HL-60 (cell line): ENCODE measurements at regions not wholly inside any gene's neighbourhood (a gene's known extent, or its start where the extent isn't known, plus 50 kb on each side); places are given as distances from the start of the nearest gene placed in this dataset.

Experiments
- DNase-seq, 2 experiments: peaks; one replicate each; pipeline ENCODE4 v3.0.0-alpha.2; 2010 to 2020; ENCODE audit warnings: low read depth in 1 of 2, low spot score in 1 of 2
- H3K27ac ChIP-seq: fragments of 250-450 bp; sonication (Bioruptor Pico); replicated peaks from 2 replicates; pipeline ENCODE4 v1.5.1; 2020; ENCODE audit warnings: mild to moderate bottlenecking, moderate library complexity
- H3K27me3 ChIP-seq: fragments of 250-450 bp; sonication (Bioruptor Pico); 2 replicates; pipeline ENCODE4 v1.5.1; 2021; ENCODE audit warnings: mild to moderate bottlenecking, moderate library complexity; ENCODE audit not compliant: insufficient read depth, poor library complexity, severe bottlenecking
- H3K4me3 ChIP-seq: replicated peaks from 2 replicates; pipeline ENCODE4 v1.5.1; 2011; ENCODE audit warnings: mild to moderate bottlenecking, control low read depth, low read length; ENCODE audit not compliant: insufficient read depth
- CTCF ChIP-seq: IDR thresholded peaks from one replicate; pipeline ENCODE4 v1.5.1; 2011; ENCODE audit warnings: low read length, control low read depth, inconsistent platforms; ENCODE audit not compliant: insufficient read depth
- GABPA ChIP-seq: IDR thresholded peaks from 2 replicates; pipeline ENCODE4 v1.6.1; 2012; ENCODE audit warnings: low read depth
- POLR2AphosphoS5 ChIP-seq: IDR thresholded peaks from 2 replicates; pipeline ENCODE4 v1.6.1; 2012; ENCODE audit warnings: low read depth
- SPI1 ChIP-seq: IDR thresholded peaks from 2 replicates; pipeline ENCODE4 v1.6.1; 2012; ENCODE audit warnings: low read depth, mild to moderate bottlenecking, borderline replicate concordance
- TF ChIP-seq, protein P1 (sequence below): IDR thresholded peaks from 2 replicates; pipeline ENCODE4 v1.6.1; 2012; ENCODE audit warnings: low read depth; ENCODE audit not compliant: insufficient replicate concordance

GRCh38 chr10:117752103-117752502 is 209.6 kb downstream of the EMX2 start:
- Histone ChIP-seq H3K4me3 (no peak overlapping the region), H3K27me3 (no peaks in the 10 kb centered on the region), H3K27ac (no peak overlapping the region)
- TF ChIP-seq, protein P1, sequence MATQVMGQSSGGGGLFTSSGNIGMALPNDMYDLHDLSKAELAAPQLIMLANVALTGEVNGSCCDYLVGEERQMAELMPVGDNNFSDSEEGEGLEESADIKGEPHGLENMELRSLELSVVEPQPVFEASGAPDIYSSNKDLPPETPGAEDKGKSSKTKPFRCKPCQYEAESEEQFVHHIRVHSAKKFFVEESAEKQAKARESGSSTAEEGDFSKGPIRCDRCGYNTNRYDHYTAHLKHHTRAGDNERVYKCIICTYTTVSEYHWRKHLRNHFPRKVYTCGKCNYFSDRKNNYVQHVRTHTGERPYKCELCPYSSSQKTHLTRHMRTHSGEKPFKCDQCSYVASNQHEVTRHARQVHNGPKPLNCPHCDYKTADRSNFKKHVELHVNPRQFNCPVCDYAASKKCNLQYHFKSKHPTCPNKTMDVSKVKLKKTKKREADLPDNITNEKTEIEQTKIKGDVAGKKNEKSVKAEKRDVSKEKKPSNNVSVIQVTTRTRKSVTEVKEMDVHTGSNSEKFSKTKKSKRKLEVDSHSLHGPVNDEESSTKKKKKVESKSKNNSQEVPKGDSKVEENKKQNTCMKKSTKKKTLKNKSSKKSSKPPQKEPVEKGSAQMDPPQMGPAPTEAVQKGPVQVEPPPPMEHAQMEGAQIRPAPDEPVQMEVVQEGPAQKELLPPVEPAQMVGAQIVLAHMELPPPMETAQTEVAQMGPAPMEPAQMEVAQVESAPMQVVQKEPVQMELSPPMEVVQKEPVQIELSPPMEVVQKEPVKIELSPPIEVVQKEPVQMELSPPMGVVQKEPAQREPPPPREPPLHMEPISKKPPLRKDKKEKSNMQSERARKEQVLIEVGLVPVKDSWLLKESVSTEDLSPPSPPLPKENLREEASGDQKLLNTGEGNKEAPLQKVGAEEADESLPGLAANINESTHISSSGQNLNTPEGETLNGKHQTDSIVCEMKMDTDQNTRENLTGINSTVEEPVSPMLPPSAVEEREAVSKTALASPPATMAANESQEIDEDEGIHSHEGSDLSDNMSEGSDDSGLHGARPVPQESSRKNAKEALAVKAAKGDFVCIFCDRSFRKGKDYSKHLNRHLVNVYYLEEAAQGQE = no peak
- TF ChIP-seq POLR2AphosphoS5 (no peak), SPI1 (no peak), CTCF (no peak), GABPA (no peak)
- no peak for DNase-seq

- Histone ChIP-seq H3K27me3 (no peaks in the 10 kb centered on the region), H3K4me3 (no peak overlapping the region), H3K27ac (no peak overlapping the region)
- DNase-seq = no peak
- TF ChIP-seq POLR2AphosphoS5 = no peak
- TF ChIP-seq CTCF = no peak
- no peak for TF ChIP-seq SPI1
- TF ChIP-seq, protein P1 = no peak
- no peak for TF ChIP-seq GABPA
These were observed 212.5 kb downstream of the EMX2 start for GRCh38 chr10:117754770-117755658.

GRCh38 chr10:117755659-117756014 is 213.1 kb downstream of the EMX2 start:
- Histone ChIP-seq H3K27ac (no peak overlapping the region), H3K27me3 (no peaks in the 10 kb centered on the region), H3K4me3 (no peak overlapping the region)
- TF ChIP-seq POLR2AphosphoS5 (no peak), SPI1 (no peak), CTCF (no peak), GABPA (no peak)
- TF ChIP-seq, protein P1 = no peak
- no peak for DNase-seq
